NCI-H2196 treated with DMSO at 0.1 percent for 48 hours (cell line): ENCODE measurements at regions not wholly inside any gene's neighbourhood (a gene's known extent, or its start where the extent isn't known, plus 50 kb on each side); places are given as distances from the start of the nearest gene placed in this dataset.
"Not testable (repeated sequence)": the region's sequence is repeated elsewhere in the genome, so short reads cannot be mapped to it uniquely, and the experiment has no call there.

Experiments used
- DNase-seq: peaks from one replicate; lab custom pipeline; 2025; ENCODE audit not compliant: unreplicated experiment; lab: John Stamatoyannopoulos, UW

DNA sequence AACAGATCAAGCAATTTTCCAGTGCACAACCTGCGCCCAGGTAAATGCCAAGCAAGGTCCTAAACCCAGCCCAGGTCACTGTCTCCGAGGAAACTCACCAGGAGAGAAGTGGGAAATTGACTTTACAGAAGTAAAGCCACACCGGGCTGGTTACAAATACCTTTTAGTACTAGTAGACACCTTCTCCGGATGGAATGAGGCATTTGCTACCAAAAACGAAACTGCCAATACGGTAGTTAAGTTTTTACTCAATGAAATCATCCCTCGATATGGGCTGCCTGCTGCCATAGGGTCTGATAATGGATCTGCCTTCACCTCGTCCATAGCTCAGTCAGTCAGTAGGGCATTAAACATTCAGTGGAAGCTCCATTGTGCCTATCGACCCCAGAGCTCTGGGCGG is 459.0 kb upstream of the HTR1E start:
- DNase-seq = not testable (repeated sequence)

GRCh38 chr6:86477500-86478148 is 459.7 kb upstream of the HTR1E start:
- DNase-seq = no peak

- no peak for DNase-seq
These were observed 461.0 kb upstream of the HTR1E start for GRCh38 chr6:86476311-86476710.

DNA sequence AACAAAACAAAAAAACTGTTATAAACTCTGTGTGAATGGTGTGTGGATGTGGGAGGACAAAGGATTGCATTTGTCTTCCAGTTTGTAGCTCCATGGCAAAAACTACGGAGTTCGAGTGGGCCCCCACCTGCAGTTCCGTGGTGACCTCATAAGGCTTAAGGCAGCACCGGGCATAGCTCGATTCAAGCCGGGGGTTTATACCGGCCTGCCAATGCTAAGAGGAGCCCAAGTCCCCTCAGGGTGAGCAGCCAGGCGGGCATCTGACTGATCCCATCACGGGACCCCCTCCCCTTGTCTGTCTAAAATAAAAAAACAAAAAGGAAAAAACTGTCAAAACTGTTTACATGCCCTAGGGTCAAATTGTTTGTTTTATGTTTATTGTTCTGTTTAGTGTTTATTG is 463.2 kb upstream of the HTR1E start:
- no peak for DNase-seq

DNA sequence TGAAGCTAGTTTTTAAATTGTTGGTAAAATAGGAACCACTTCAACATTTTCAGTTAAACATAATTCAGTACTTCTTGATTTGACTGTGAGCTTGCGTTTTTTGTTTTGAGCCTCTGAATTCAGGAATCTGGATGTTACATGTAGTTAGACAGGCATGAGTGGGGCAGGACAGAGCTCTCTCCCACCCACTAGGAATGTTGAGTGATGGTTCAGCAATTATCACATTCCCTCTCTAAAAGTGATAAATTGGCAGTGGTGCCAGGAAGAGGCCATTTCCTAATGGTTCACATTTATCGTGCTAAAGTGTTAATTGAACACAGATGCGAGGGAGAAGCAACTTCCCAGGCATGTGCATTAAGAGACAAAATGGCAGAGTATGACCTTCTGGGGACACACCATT is 465.5 kb upstream of the HTR1E start:
- no peak for DNase-seq

- DNase-seq = no peak
These were observed 477.4 kb upstream of the HTR1E start for GRCh38 chr6:86459978-86460377.

GRCh38 chr6:86456821-86457220 is 480.5 kb upstream of the HTR1E start:
- DNase-seq = no peak

GRCh38 chr6:86453232-86453631 is 484.1 kb upstream of the HTR1E start:
- DNase-seq = no peak

GRCh38 chr6:86448398-86448797 is 488.9 kb upstream of the HTR1E start:
- DNase-seq = no peak

DNA sequence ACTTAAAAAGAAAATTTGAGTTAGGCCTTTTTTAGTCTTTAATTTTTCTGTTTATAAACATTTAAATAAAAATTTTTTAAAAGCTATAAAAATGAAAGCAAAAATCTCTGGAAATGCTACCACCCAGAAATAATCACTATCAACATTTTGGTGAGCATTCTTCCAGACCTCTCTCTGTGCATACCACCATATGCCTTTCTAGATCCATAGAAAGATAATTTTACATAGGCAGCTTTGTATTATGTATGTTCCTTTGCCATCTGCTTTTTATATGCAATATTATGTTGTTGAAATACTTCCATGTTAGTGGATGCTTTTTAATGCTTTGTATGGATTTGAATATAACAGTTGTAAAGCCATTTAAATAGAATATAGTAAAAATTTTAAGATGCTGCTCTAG is 496.7 kb upstream of the HTR1E start:
- no peak for DNase-seq

GRCh38 chr6:86423571-86423970 is 513.8 kb upstream of the HTR1E start:
- DNase-seq = no peak

DNA sequence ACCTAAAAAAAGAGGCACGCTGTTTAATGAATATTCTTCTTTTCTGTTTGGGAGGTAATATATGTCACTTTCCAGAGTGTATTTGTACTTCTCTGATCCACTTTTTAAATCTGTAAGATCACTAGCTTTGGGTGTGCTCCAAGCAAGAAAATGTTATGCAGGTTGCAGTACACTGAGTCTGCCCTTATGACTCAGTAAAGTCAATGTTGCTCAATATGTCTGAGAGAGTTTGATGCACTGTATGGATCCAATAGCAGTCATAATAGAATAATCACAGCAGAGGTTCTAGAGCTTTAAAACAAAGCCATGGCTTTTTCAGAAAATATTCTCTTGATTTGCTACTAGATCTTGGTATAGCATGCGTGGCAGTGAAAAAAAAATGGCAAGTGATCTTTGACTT is 525.3 kb upstream of the HTR1E start:
- no peak for DNase-seq

DNA sequence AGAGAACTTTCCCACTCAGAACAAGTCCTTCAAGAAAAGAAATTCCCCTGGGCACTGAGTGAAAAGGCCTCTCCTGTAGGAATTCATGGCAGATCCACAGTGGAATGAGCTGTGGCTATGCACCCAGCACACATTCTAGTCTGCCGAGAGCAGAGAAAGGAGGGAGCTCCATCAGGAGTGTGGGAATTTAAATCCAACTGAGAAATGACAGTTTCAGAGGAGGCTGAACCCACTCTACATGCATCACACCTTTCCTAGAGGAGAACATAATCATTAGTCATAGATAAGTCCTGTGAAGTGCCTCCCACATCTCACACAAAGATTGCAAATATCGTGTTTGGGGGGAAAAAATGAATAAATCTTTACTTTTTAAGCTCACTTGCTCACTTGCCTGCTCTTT is 530.2 kb upstream of the HTR1E start:
- DNase-seq = no peak

DNA sequence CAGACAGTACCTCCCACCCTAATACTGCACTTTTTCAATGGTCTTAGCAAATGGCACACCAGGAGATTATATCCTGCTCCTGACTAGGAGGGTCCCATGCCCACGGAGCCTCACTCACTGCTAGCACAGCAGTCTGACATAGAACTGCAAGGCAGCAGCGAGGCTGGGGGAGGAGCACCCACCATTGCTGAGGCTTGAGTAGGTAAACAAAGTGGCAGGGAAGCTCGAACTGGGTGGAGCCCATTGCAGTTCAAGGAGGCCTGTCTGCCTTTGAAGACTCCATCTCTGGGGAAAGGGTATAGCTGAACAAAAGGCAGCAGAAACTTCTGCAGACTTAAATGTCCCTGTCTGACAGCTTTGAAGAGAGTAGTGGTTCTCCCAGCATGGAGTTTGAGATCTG is 544.5 kb upstream of the HTR1E start:
- not testable (repeated sequence) for DNase-seq

- DNase-seq = no peak
These were observed 556.7 kb upstream of the HTR1E start for GRCh38 chr6:86380571-86381125.

DNA sequence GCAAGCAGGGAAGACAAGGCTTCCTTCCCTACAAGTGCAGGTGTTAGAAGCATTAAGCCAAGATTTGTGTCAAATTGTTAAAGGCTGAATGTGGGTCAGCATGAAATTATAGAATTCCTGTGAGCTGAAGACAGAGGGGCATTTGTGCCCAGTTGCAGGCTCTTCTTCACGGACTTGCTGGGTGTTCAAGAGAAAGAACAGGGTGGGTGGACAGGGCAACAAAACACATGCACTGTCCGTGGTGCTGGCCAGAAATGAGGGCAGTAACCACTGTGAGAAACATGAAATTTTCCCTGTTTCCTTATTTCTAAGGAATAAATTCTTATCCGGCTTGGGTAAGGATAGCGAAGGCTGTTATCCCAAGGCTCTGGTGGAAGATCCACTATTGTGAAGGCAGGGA is 579.5 kb upstream of the HTR1E start:
- no peak for DNase-seq

DNA sequence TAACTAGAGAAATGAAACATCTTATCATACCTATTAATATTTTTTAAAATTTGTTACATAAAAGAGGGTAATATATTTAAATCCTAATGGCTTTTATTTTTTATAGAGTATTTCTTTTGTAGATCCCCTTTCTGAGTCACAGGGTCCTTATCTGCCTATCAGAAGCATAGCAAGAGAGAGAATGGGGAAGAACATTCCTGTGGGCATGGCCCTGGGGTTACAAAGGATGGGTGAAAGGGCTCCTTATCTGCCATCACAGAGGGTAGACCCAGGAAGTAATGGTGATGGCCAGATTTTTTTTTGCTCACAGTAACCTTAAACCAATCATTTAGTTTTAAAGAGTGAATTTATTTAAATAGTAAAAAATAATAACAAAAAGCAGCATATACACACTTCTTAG is 582.1 kb upstream of the HTR1E start:
- DNase-seq = no peak

DNA sequence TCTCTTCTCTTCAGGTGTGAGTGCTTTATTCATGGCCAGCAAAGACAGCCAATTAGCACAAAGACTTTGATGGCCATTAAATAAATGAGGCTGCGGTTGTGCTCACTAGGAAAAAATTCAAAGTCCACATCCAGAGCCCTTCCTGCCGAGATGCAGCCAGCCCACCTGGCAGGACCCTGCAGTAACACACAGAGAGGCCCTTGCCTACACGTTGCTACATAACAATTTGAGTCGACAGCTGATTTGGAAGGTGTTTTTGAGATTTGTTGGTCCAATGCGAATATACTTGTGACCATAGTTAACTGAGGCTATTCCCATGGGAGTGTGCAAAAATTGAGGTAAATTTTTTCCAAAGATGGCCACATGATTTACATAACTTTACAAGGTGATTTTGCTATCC is 605.4 kb upstream of the HTR1E start:
- DNase-seq = no peak

DNA sequence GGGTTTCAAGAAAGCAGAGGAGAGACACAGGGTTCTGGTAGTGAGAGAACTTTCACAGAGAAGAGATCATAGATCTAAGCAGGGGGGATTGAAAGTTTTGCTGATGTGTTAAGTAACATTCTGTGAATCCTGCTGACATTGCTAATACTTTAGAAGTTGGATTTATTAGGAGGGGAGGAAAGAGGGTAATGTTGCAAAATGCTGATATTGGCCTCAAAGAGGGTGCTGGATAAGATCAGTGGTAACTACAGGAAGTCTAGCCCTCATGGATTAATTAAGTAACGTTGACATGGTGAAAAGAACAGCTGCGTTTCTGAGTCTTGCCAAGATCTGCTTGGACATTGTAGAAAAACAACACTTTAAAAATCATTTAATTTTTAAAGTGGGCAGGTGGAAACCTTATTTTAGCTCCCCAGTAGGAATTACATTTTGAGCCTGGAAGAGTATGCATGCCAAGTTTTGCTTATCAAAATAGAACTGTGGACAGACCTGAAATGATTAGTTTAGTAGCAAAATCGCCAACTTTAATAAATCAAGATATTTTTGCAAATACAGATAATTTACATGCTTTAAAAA is 606.0 kb upstream of the HTR1E start:
- DNase-seq = no peak

- no peak for DNase-seq
These were observed 631.1 kb upstream of the HTR1E start for GRCh38 chr6:86306210-86306609.

- DNase-seq = no peak
These were observed 643.2 kb upstream of the SYNCRIP start for GRCh38 chr6:86285876-86286275.

- DNase-seq = not testable (repeated sequence)
These were observed 642.3 kb upstream of the SYNCRIP start for GRCh38 chr6:86284809-86285480.
